Right lobe of liver (tissue), 6 donors: ENCODE measurements at regions not wholly inside any gene's neighbourhood (a gene's known extent, or its start where the extent isn't known, plus 50 kb on each side); places are given as distances from the start of the nearest gene placed in this dataset.

Experiments
- ATAC-seq, 4 donors: fragments of 200-7000 bp; cut with Tn5 transposase; one replicate each; pipeline ENCODE4 v1.9.1; 2020; ENCODE audit warnings: mild to moderate bottlenecking in 4 of 4, moderate library complexity in 4 of 4
- DNase-seq, 3 donors: peaks; one replicate each; pipeline ENCODE4 v3.0.0-alpha.2; 2020
- H3K27ac ChIP-seq, 3 donors: fragments of 200-600 bp; one replicate each; pipeline ENCODE4 v1.8.0; 2022
- H3K27me3 ChIP-seq, 2 donors: fragments of 200-600 bp; one replicate each; pipeline ENCODE4 v1.8.0; 2022
- H3K36me3 ChIP-seq, 4 donors: fragments of 200-600 bp; sonication (generic) in 1 of 4; one replicate each; pipeline versions ENCODE4 v1.5.1 to v1.8.0; 2017 to 2022; ENCODE audit warnings: control low read depth in 1 of 4
- H3K4me1 ChIP-seq, 4 donors: fragments of 200-600 bp; sonication (generic) in 1 of 4; one replicate each; pipeline versions ENCODE4 v1.5.1 to v1.8.0; 2017 to 2022; ENCODE audit warnings: control low read depth in 1 of 4
- H3K4me3 ChIP-seq, 3 donors: fragments of 200-600 bp; one replicate each; pipeline ENCODE4 v1.8.0; 2022
- H3K9me3 ChIP-seq, 4 donors: fragments of 200-600 bp; sonication (generic) in 1 of 4; one replicate each; pipeline versions ENCODE4 v1.5.1 to v1.8.0; 2017 to 2022; ENCODE audit warnings: control low read depth in 1 of 4
- CTCF ChIP-seq, 4 donors: fragments of 200-600 bp in 3 of 4; fragments of 450-650 bp in 1 of 4; IDR thresholded peaks; one replicate each; pipeline versions ENCODE4 v1.5.1 to v1.8.0; 2016 to 2022; ENCODE audit warnings: antibody characterized with exemption in 4 of 4, mild to moderate bottlenecking in 2 of 4
- POLR2A ChIP-seq: fragments of 450-650 bp; IDR thresholded peaks from one replicate; pipeline ENCODE4 v1.6.1; 2017; ENCODE audit warnings: antibody characterized with exemption, mild to moderate bottlenecking
- WGBS: methylation state at CpG from one replicate; pipeline ENCODE4 v1.1.6; 2018; ENCODE audit warnings: low coverage, low lambda C conversion rate; ENCODE audit not compliant: insufficient coverage; ENCODE audit errors: missing lambda C conversion rate; 5-methylcytosine and 5-hydroxymethylcytosine counted together
- intact Hi-C, 2 donors: fragments of 100-400 bp; cut with DNase I; formaldehyde crosslinking; loops; one replicate each; pipeline versions ENCODE4 v1.11.2 to v1.14.1; 2022
- donor health status: DM: no; HTN: yes; CAD: no.
- donor health status: DM: no; HTN: no; CAD: no.
- donor health status: DM: no; HTN: no; CAD: no.
- donor health status: DM: no; HTN: yes; CAD: no.
- donor health status: DM: no; HTN: yes; CAD: no.

GRCh38 chr11:101741061-101741460, 157.3 kb upstream of the TRPC6 start:
- ATAC-seq (no peak), DNase-seq (no peak)
- H3K4me3 ChIP-seq = no peak overlapping the region
- intact Hi-C loops = no loop called here
- TF ChIP-seq CTCF (IDR thresholded peaks at IDR 0.05) (no peak), POLR2A (no peak)
- H3K36me3 ChIP-seq = no peaks in the 10 kb centered on the region
- H3K27me3 ChIP-seq = no peaks in the 10 kb centered on the region
- H3K4me1 ChIP-seq = no peaks in the 10 kb centered on the region
- no peak overlapping the region for H3K27ac ChIP-seq
- H3K9me3 ChIP-seq = no peaks in the 10 kb centered on the region
- 44% methylated on average over 1 of the region's 1 CpG for WGBS

- ATAC-seq (no peak), DNase-seq (no peak)
- Histone ChIP-seq H3K4me3 (no peak overlapping the region), H3K9me3 (no peaks in the 10 kb centered on the region), H3K4me1 (no peaks in the 10 kb centered on the region), H3K27me3 (no peaks in the 10 kb centered on the region), H3K27ac (no peak overlapping the region), H3K36me3 (no peaks in the 10 kb centered on the region)
- intact Hi-C loops = no loop called here
- WGBS = 33% methylated on average over 1 of the region's 1 CpG
- TF ChIP-seq CTCF (IDR thresholded peaks at IDR 0.05) (no peak), POLR2A (no peak)
These were observed 154.6 kb upstream of the TRPC6 start for GRCh38 chr11:101738452-101738851.

GRCh38 chr11:101729406-101730078, 145.7 kb upstream of the TRPC6 start:
- ATAC-seq = no peak
- 38% methylated on average over 2 of the region's 2 CpGs for WGBS
- TF ChIP-seq POLR2A (no peak), CTCF (IDR thresholded peaks at IDR 0.05) (no peak)
- Histone ChIP-seq H3K27me3 (no peaks in the 10 kb centered on the region), H3K9me3 (no peaks in the 10 kb centered on the region), H3K27ac (no peak overlapping the region), H3K4me1 (no peaks in the 10 kb centered on the region), H3K4me3 (no peak overlapping the region), H3K36me3 (no peaks in the 10 kb centered on the region)
- no peak for DNase-seq
- intact Hi-C loops = no loop called here

GRCh38 chr11:101727451-101727850, 143.6 kb upstream of the TRPC6 start:
- DNase-seq (no peak), ATAC-seq (no peak)
- WGBS = 32% methylated on average over 3 of the region's 3 CpGs
- Histone ChIP-seq H3K4me1 (no peaks in the 10 kb centered on the region), H3K27me3 (no peaks in the 10 kb centered on the region), H3K9me3 (no peaks in the 10 kb centered on the region), H3K36me3 (no peaks in the 10 kb centered on the region), H3K27ac (no peak overlapping the region), H3K4me3 (no peak overlapping the region)
- TF ChIP-seq CTCF (IDR thresholded peaks at IDR 0.05) (no peak), POLR2A (no peak)
- intact Hi-C loops = no loop called here

GRCh38 chr11:101726988-101727387, 143.2 kb upstream of the TRPC6 start:
- DNase-seq = no peak
- ATAC-seq = no peak
- intact Hi-C loops = no loop called here
- no peaks in the 10 kb centered on the region for H3K36me3 ChIP-seq
- no peaks in the 10 kb centered on the region for H3K9me3 ChIP-seq
- TF ChIP-seq POLR2A (no peak), CTCF (IDR thresholded peaks at IDR 0.05) (no peak)
- 28% methylated on average over 1 of the region's 1 CpG for WGBS
- H3K27ac ChIP-seq = no peak overlapping the region
- H3K27me3 ChIP-seq = no peaks in the 10 kb centered on the region
- H3K4me1 ChIP-seq = no peaks in the 10 kb centered on the region
- no peak overlapping the region for H3K4me3 ChIP-seq
